GM12874 (cell line): ENCODE measurements at regions not wholly inside any gene's neighbourhood (a gene's known extent, or its start where the extent isn't known, plus 50 kb on each side); places are given as distances from the start of the nearest gene placed in this dataset.

Source experiments
- TF ChIP-seq, protein P1 (sequence below): IDR thresholded peaks from 2 replicates; pipeline ENCODE4 v1.5.1; 2011; ENCODE audit warnings: low read depth, mild to moderate bottlenecking, control low read depth, low read length, moderate library complexity; ENCODE audit not compliant: insufficient read depth

DNA sequence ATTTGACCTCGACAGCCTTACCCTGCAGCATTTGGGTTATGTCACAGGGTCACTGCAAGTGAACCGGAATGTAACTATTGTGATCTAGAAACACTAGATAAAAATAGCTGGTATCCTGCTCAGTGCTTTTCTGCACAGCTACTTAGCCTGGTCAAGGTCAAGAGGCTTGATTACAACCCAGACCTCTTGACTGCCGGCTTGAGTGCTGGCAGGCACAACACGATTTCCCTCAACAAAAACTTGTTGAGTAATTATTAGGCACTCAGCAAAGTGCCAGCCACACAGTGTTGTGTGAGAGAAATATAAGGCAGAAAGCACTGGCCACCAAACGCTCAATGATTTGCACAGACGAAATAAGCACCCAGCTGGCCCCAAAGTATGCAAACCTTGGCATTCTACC, 156.7 kb downstream of the NUAK1 start:
- TF ChIP-seq, protein P1, sequence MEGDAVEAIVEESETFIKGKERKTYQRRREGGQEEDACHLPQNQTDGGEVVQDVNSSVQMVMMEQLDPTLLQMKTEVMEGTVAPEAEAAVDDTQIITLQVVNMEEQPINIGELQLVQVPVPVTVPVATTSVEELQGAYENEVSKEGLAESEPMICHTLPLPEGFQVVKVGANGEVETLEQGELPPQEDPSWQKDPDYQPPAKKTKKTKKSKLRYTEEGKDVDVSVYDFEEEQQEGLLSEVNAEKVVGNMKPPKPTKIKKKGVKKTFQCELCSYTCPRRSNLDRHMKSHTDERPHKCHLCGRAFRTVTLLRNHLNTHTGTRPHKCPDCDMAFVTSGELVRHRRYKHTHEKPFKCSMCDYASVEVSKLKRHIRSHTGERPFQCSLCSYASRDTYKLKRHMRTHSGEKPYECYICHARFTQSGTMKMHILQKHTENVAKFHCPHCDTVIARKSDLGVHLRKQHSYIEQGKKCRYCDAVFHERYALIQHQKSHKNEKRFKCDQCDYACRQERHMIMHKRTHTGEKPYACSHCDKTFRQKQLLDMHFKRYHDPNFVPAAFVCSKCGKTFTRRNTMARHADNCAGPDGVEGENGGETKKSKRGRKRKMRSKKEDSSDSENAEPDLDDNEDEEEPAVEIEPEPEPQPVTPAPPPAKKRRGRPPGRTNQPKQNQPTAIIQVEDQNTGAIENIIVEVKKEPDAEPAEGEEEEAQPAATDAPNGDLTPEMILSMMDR = no peak

DNA sequence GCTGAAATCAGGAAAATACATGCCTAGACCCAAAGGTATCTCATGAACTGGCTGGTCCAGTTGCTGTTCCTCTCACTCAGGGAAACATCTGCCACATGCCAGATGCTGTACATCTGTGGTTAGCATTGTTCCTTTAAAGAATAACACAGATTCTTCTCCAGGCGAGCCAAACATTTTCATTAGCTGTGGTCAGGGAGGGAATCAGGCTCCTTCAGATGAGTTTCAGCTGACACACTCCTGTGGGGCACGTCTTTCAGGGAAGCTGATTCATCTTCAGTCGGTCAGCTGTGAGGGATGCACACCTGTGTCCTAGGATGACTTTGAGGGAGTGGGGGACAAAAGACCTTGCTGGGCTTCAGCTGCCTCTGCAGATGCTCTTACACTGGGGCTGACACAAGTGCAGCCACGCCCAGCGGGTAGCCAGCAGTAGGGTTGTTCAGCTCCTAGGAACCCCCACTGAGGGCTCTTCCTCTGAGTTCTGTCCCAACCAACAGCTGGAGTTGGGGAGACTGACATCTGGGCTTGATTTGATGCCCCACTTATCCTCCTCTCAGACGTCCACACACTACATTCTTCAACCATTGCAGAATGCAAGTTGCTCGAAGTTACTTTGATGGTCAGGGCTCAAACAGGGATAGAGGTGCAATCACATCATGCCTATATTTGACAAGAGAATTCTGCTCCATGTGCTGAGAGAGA, 155.0 kb downstream of the NUAK1 start:
- TF ChIP-seq, protein P1 = no peak

DNA sequence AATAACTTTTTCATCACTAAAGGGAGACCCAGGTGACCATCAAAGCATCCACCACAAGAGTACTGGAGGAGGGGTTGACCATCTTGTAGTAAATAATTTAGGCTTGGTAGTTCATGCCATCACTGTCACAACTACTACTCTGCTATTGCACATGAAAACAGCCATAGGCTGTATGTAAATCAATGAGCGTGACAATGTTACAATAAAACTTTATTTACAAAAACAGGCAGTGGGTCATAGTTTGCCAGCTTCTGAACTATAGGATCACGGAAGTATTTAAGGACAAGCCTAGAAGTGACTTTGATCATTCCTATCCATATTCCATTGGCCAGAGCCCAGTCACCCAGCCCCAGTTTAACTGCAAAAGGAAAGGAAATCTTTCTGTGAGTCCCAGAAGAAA, 153.4 kb downstream of the NUAK1 start:
- TF ChIP-seq, protein P1 = no peak

DNA sequence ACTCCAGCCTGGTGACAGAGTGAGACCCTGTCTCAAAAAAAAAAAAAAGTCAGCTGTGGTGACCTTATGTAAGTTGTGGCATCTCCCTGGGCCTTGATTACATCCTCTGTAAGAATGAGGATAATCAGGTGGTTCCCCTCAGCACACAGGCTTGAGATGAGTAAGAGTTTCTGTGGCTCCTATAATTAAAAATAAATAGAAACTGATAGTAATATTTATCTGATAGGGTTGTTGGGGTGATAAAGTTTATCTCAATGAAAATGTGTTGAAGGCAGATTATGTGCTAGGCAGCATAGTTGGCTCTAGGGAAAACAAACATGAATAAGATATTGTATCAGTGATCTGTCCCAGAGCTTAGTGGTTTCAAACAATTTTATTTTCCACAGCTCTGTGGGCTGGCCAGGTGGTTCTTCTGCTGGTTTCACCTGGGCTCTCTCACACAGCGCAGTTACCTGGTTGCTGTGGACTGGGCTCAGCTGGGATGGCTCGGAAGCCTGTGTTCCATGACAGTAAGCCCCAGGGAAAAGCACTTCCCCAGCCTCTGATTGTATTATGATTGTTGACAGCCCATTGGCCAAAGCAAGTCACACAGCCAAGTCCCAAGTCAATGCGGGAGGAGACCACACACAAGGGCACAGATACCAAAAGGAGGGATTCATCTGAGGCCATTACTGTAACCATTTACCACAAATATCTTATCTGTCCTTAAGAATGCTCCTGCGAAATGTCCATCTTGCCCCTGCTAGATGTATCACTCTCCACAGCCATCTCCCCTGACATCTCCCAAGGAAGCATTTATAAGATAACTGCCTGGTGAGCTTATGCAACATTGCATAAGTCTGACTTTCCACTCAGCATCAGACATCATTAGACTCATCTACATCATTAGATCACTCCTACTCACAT, 151.7 kb downstream of the NUAK1 start:
- TF ChIP-seq, protein P1 = no peak

DNA sequence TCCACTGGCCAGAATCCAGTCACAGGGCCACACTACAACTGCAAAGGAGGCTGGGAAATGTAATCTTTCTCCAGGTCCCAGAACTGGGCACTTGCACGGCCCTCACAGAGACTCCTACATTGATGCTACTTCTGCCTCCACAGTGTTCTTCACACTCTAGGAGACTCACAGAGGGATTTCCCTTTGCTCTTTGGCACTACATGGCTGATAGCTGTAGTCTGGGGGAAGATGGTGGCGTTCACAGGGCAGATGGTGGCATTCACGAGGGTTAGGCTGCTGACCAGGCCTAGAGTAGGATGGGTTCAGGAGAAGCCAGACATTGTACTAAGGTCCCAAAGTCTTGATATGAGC, 151.1 kb downstream of the NUAK1 start:
- TF ChIP-seq, protein P1 = no peak

DNA sequence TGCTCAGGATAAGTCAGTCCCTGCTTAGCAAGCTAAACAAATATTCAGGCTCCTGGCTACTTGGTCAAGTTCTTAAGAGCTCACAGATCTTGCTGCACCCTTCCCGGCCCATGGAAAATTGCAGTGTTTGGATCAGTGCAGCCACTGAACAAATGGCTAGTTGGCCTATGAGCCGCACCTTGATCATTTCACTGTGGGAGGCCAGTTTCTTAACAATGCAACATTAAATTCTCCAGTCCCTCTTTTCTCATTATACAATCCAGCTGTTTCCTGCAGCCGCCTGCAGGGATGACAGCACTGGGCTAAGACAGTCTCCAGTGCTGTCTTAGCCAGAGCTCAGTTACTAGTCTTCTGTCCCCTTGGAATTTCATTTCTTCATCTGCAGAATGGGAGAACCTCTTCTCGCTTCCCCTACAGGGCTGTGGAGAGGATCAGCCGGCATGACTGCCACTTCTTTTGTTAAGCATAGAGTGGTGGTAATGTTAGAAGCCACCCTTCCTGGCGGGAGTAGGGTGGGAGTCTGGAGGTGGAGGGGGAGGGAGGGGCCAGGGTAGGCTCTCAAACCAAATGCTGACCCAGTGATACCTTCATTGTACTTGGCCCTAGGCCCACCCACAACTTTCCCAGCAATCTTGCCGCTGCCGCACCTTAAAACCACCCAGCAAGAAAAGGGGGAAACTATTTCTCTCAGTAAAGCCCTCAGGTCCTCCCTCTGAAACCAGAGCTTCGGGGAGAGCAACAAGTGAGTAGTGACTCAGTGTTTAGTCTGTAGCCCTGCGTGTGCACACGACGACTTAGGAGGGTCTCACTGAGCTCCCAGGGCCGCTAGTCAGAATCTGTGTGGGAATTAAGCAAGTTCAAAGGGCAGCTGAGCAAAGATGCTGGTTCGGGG, 145.7 kb downstream of the NUAK1 start:
- TF ChIP-seq, protein P1 = no peak
